ENCODE measurements at regions not wholly inside any gene's neighbourhood (a gene's known extent, or its start where the extent isn't known, plus 50 kb on each side); places are given as distances from the start of the nearest gene placed in this dataset.

- peaks cover 5% of the 10 kb centered on the region for H3K4me1 ChIP-seq (ENCODE audit: control insufficient read depth, extremely low read depth, insufficient read depth, low read length)
- FAIRE-seq (no peak), DNase-seq (ENCODE audit: low read depth, low spot score) (no peak)
- H3K9me1 ChIP-seq (ENCODE audit: control insufficient read depth, extremely low read depth, insufficient read depth, low read length), result no peaks in the 10 kb centered on the region
- H4K20me1 ChIP-seq (ENCODE audit: control insufficient read depth, extremely low read depth, insufficient read depth, low read length), result no peaks in the 10 kb centered on the region
- no peaks in the 10 kb centered on the region for H3K9me3 ChIP-seq (ENCODE audit: control insufficient read depth, low read depth, low read length)
- no peak overlapping the region for H3K27ac ChIP-seq (ENCODE audit: control insufficient read depth, insufficient read depth, low read length)
- H2AFZ ChIP-seq (ENCODE audit: control insufficient read depth, low read length), result no peak overlapping the region
- no peak overlapping the region for H3K4me3 ChIP-seq (ENCODE audit: control insufficient read depth in 2 of 3, extremely low read depth in 1 of 3, insufficient read depth in 2 of 3, low read depth in 1 of 3, low read length in 3 of 3)
- H3K4me2 ChIP-seq (ENCODE audit: control insufficient read depth, extremely low read depth, insufficient read depth, low read depth, low read length), result no peak overlapping the region
- H3K27me3 ChIP-seq (ENCODE audit: control insufficient read depth, extremely low read depth, insufficient read depth, low read length), result no peaks in the 10 kb centered on the region
- dilution Hi-C loops (cut with MboI; ENCODE audit: extremely low pct_ligation_motif_present, low sequenced_read_pairs), result no loop called here
- TF ChIP-seq EZH2 (IDR thresholded peaks at IDR 0.05; ENCODE audit: low read length), result no peak
- TF ChIP-seq, protein P1, sequence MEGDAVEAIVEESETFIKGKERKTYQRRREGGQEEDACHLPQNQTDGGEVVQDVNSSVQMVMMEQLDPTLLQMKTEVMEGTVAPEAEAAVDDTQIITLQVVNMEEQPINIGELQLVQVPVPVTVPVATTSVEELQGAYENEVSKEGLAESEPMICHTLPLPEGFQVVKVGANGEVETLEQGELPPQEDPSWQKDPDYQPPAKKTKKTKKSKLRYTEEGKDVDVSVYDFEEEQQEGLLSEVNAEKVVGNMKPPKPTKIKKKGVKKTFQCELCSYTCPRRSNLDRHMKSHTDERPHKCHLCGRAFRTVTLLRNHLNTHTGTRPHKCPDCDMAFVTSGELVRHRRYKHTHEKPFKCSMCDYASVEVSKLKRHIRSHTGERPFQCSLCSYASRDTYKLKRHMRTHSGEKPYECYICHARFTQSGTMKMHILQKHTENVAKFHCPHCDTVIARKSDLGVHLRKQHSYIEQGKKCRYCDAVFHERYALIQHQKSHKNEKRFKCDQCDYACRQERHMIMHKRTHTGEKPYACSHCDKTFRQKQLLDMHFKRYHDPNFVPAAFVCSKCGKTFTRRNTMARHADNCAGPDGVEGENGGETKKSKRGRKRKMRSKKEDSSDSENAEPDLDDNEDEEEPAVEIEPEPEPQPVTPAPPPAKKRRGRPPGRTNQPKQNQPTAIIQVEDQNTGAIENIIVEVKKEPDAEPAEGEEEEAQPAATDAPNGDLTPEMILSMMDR (optimal IDR thresholded peaks at IDR 0.05 in 1 of 3, IDR thresholded peaks at IDR 0.05 in 1 of 3, conservative IDR thresholded peaks at IDR 0.05 in 1 of 3; ENCODE audit: extremely low read depth in 1 of 3, insufficient read depth in 2 of 3, low read length in 3 of 3), result no peak
- no peak overlapping the region for H3K9ac ChIP-seq (ENCODE audit: control insufficient read depth, extremely low read depth, insufficient read depth, low read length)
- no peaks in the 10 kb centered on the region for H3K36me3 ChIP-seq (ENCODE audit: control insufficient read depth in 2 of 2, extremely low read depth in 1 of 2, insufficient read depth in 2 of 2, low read length in 2 of 2)
- no peaks in the 10 kb centered on the region for H3K79me2 ChIP-seq (ENCODE audit: control insufficient read depth, insufficient read depth, low read length)
Measured at GRCh38 chr6:48401016-48401415, 290.0 kb upstream of the PTCHD4 start.

- dilution Hi-C loops (cut with MboI; ENCODE audit: extremely low pct_ligation_motif_present, low sequenced_read_pairs), result no loop called here
Measured at GRCh38 chr6:48397887-48398286, 286.9 kb upstream of the PTCHD4 start.

More at GRCh38 chr6:48397887-48398286, 286.9 kb upstream of the PTCHD4 start:
- Histone ChIP-seq H3K4me3 (ENCODE audit: control insufficient read depth in 2 of 3, extremely low read depth in 1 of 3, insufficient read depth in 2 of 3, low read depth in 1 of 3, low read length in 3 of 3) (no peak overlapping the region), H3K4me1 (ENCODE audit: control insufficient read depth, extremely low read depth, insufficient read depth, low read length) (peaks cover 5% of the 10 kb centered on the region), H3K9me1 (ENCODE audit: control insufficient read depth, extremely low read depth, insufficient read depth, low read length) (no peaks in the 10 kb centered on the region), H3K36me3 (ENCODE audit: control insufficient read depth in 2 of 2, extremely low read depth in 1 of 2, insufficient read depth in 2 of 2, low read length in 2 of 2) (no peaks in the 10 kb centered on the region), H3K4me2 (ENCODE audit: control insufficient read depth, extremely low read depth, insufficient read depth, low read depth, low read length) (peak overlapping the region; percentile 11), H4K20me1 (ENCODE audit: control insufficient read depth, extremely low read depth, insufficient read depth, low read length) (no peaks in the 10 kb centered on the region), H3K9ac (ENCODE audit: control insufficient read depth, extremely low read depth, insufficient read depth, low read length) (no peak overlapping the region), H3K27ac (ENCODE audit: control insufficient read depth, insufficient read depth, low read length) (no peak overlapping the region), H3K79me2 (ENCODE audit: control insufficient read depth, insufficient read depth, low read length) (no peaks in the 10 kb centered on the region), H2AFZ (ENCODE audit: control insufficient read depth, low read length) (no peak overlapping the region), H3K9me3 (ENCODE audit: control insufficient read depth, low read depth, low read length) (no peaks in the 10 kb centered on the region), H3K27me3 (ENCODE audit: control insufficient read depth, extremely low read depth, insufficient read depth, low read length) (no peaks in the 10 kb centered on the region)
- DNase-seq (ENCODE audit: low read depth, low spot score) (no peak), FAIRE-seq (peak; percentile 48)
- TF ChIP-seq EZH2 (IDR thresholded peaks at IDR 0.05; ENCODE audit: low read length), result no peak
- TF ChIP-seq, protein P1 (optimal IDR thresholded peaks at IDR 0.05 in 1 of 3, IDR thresholded peaks at IDR 0.05 in 1 of 3, conservative IDR thresholded peaks at IDR 0.05 in 1 of 3; ENCODE audit: extremely low read depth in 1 of 3, insufficient read depth in 2 of 3, low read length in 3 of 3), result no peak

All from keratinocyte (primary cell).